ENCODE measurements at regions not wholly inside any gene's neighbourhood (a gene's known extent, or its start where the extent isn't known, plus 50 kb on each side); places are given as distances from the start of the nearest gene placed in this dataset.

- WGBS (ENCODE audit: insufficient coverage, low coverage, missing lambda C conversion rate), result 0% methylated on average over 9 of the region's 10 CpGs
- Histone ChIP-seq H3K4me2 (ENCODE audit: insufficient read depth, low read length) (no peak overlapping the region), H3K27me3 (ENCODE audit: control insufficient read depth in 2 of 2, insufficient read depth in 2 of 2, low read length in 2 of 2) (no peaks in the 10 kb centered on the region), H3K36me3 (ENCODE audit: control insufficient read depth, insufficient read depth, low read length) (no peaks in the 10 kb centered on the region), H3K4me3 (no peak overlapping the region), H3K27ac (ENCODE audit: extremely low read depth, low read depth, low read length) (no peak overlapping the region), H3K9ac (ENCODE audit: insufficient read depth in 1 of 2, low read depth in 2 of 2, low read length in 2 of 2) (no peak overlapping the region), H3K9me3 (replicated peaks; ENCODE audit: control insufficient read depth, insufficient read depth, low read depth, low read length) (no peaks in the 10 kb centered on the region), H3K9me1 (ENCODE audit: control insufficient read depth, insufficient read depth, low read length) (no peaks in the 10 kb centered on the region), H2AFZ (ENCODE audit: low read depth, low read length) (no peak overlapping the region), H3K4me1 (replicated peaks in 1 of 2; ENCODE audit: control insufficient read depth in 2 of 2, insufficient read depth in 2 of 2, low read length in 2 of 2) (no peaks in the 10 kb centered on the region), H3K79me2 (ENCODE audit: control insufficient read depth, insufficient read depth, low read length) (no peaks in the 10 kb centered on the region), H4K20me1 (replicated peaks; ENCODE audit: control insufficient read depth, insufficient read depth, low read length) (no peaks in the 10 kb centered on the region)
- POLR2A ChIA-PET, result interaction anchor here (0.6 to 0.8 kb wide), 2 partner anchors 230 to 330 kb away, joined by 3 read pairs; no protein-coding TSS in a partner anchor
- CTCF ChIA-PET (ENCODE audit: low intra/inter-chr PET ratio), result no interaction called here
- FAIRE-seq (no peak), DNase-seq (ENCODE audit: extremely low read depth in 1 of 4, low spot score in 3 of 4) (no peak), ATAC-seq (no peak)
- TF ChIP-seq KDM4B (IDR thresholded peaks at IDR 0.05; ENCODE audit: borderline replicate concordance in 2 of 2, low read depth in 1 of 2) (no peak), ZNF212 (CRISPR knock-in tag; IDR thresholded peaks at IDR 0.05) (no peak), FOXJ3 (CRISPR knock-in tag; IDR thresholded peaks at IDR 0.05) (no peak), MAX (CRISPR knock-in tag; IDR thresholded peaks at IDR 0.05) (no peak)
- BruUV-seq (replicated peaks), result no TSS peak
- in situ Hi-C loops (cut with MboI) (no loop called here), intact Hi-C loops (cut with micrococcal nuclease) (no loop called here)
These were observed 97.6 kb upstream of the SEC11C start for GRCh38 chr18:59041819-59042815.
